HepG2 (cell line): ENCODE measurements at regions not wholly inside any gene's neighbourhood (a gene's known extent, or its start where the extent isn't known, plus 50 kb on each side); places are given as distances from the start of the nearest gene placed in this dataset.

Experiments
- ATAC-seq: fragments of 200-7000 bp; cut with Tn5 transposase; 3 replicates; pipeline ENCODE4 v1.9.1; 2020; ENCODE audit warnings: mild to moderate bottlenecking, moderate library complexity
- BruUV-seq: library from RNA; stranded (reverse); fragments of 400-500 nt; replicated peaks from 2 replicates; lab custom pipeline; 2021; lab: Mats Ljungman, UMichigan
- CTCF ChIA-PET: fragments of 300-600 bp; formaldehyde crosslinking; extraction: SDS; loops from one replicate; lab custom pipeline; 2021; ENCODE audit warnings: low total read pairs, inconsistent platforms, low intra/inter-chr PET ratio; lab: Yijun Ruan, JAX
- POLR2A ChIA-PET: fragments of 350-600 bp; sonication (Branson Sonifier 250); formaldehyde crosslinking; loops from one replicate; lab custom pipeline; 2020; ENCODE audit warnings: antibody characterized with exemption, inconsistent platforms; lab: Yijun Ruan, JAX
- DNase-seq: peaks from one replicate; pipeline ENCODE4 v3.0.0-alpha.2; 2015; ENCODE audit warnings: low spot score
- FAIRE-seq: peaks from 3 replicates; lab custom pipeline; 2011; peaks lifted over from hg19 to GRCh38; lab: Jason Lieb, UNC
- H2AFZ ChIP-seq: one replicate; pipeline ENCODE4 v1.6.1; 2011; ENCODE audit warnings: low read length, inconsistent platforms
- H3K27ac ChIP-seq: fragments of 300-600 bp; 3 replicates; pipeline ENCODE4 v1.8.0; 2011; ENCODE audit warnings: mixed run types, mild to moderate bottlenecking, mixed read lengths, low read length, inconsistent platforms; ENCODE audit not compliant: insufficient read depth; ENCODE audit errors: extremely low read length
- H3K27me3 ChIP-seq, 2 experiments: fragments of 200-600 bp in 1 of 2; 2 replicates in 1 of 2; 3 replicates in 1 of 2; pipeline versions ENCODE4 v1.6.0 to v1.8.0; 2011; ENCODE audit warnings: low read length in 2 of 2, mild to moderate bottlenecking in 2 of 2, moderate library complexity in 2 of 2, inconsistent platforms in 1 of 2; ENCODE audit not compliant: insufficient read depth in 2 of 2, control insufficient read depth in 1 of 2
- H3K36me3 ChIP-seq, 2 experiments: fragments of 200-600 bp in 1 of 2; replicated peaks in 1 of 2; 2 replicates in 1 of 2; 3 replicates in 1 of 2; pipeline versions ENCODE4 v1.5.1 to v1.8.0; 2011; ENCODE audit warnings: low read length in 2 of 2, inconsistent platforms in 1 of 2; ENCODE audit not compliant: insufficient read depth in 2 of 2, control insufficient read depth in 1 of 2
- H3K4me1 ChIP-seq: 2 replicates; pipeline ENCODE4 v1.5.1; 2012; ENCODE audit warnings: low read length, inconsistent platforms; ENCODE audit not compliant: insufficient read depth
- H3K4me2 ChIP-seq: 2 replicates; pipeline ENCODE4 v1.6.0; 2011; ENCODE audit warnings: low read depth, low read length, inconsistent platforms
- H3K4me3 ChIP-seq, 3 experiments: fragments of 200-600 bp in 1 of 3; sonication (generic), shearing (Covaris generic) in 1 of 3; replicated peaks in 1 of 3; 2 replicates each; pipeline ENCODE4 v1.5.1; 2011 to 2016; ENCODE audit warnings: low read length in 3 of 3, inconsistent platforms in 2 of 3, low read depth in 2 of 3, mild to moderate bottlenecking in 2 of 3, control low read depth in 1 of 3, mixed read lengths in 1 of 3; ENCODE audit not compliant: insufficient read depth in 1 of 3
- H3K79me2 ChIP-seq: one replicate; pipeline ENCODE4 v1.6.1; 2011; ENCODE audit warnings: low read length, inconsistent platforms; ENCODE audit not compliant: insufficient read depth
- H3K9ac ChIP-seq: 2 replicates; pipeline ENCODE4 v1.6.0; 2011; ENCODE audit warnings: mild to moderate bottlenecking, low read depth, low read length, inconsistent platforms; ENCODE audit not compliant: insufficient read depth
- H3K9me3 ChIP-seq: 2 replicates; pipeline ENCODE4 v1.5.1; 2012; ENCODE audit warnings: mild to moderate bottlenecking, low read length
- H4K20me1 ChIP-seq: 2 replicates; pipeline ENCODE4 v1.6.0; 2011; ENCODE audit warnings: inconsistent platforms, mild to moderate bottlenecking, low read length, moderate library complexity; ENCODE audit not compliant: insufficient read depth
- ATF2 ChIP-seq: sonication (generic); formaldehyde crosslinking; IDR thresholded peaks from 2 replicates; pipeline ENCODE4 v1.4.0; 2020; ENCODE audit warnings: missing genetic modification reagents
- EHMT2 ChIP-seq: fragments of 200-600 bp; sonication (generic); IDR thresholded peaks from 2 replicates; pipeline ENCODE4 v1.7.0; 2017; ENCODE audit warnings: antibody characterized with exemption, low read depth, low read length, borderline replicate concordance
- FOXP1 ChIP-seq, 2 experiments: fragments of 450-650 bp in 1 of 2; IDR thresholded peaks; 2 replicates each; pipeline ENCODE4 v1.6.1; 2017 to 2018; ENCODE audit warnings: antibody characterized with exemption in 1 of 2
- HBP1 ChIP-seq: IDR thresholded peaks from 2 replicates; pipeline ENCODE4 v1.6.1; 2016; ENCODE audit warnings: low read depth, control low read depth
- HHEX ChIP-seq: IDR thresholded peaks from 2 replicates; pipeline ENCODE4 v1.6.1; 2016; ENCODE audit warnings: control low read depth
- HMGXB4 ChIP-seq, 2 experiments: sonication (generic) in 1 of 2; formaldehyde crosslinking in 1 of 2; IDR thresholded peaks; 2 replicates each; pipeline versions ENCODE4 v1.4.0 to v1.6.1; 2018 to 2020; ENCODE audit warnings: missing genetic modification reagents in 2 of 2, borderline replicate concordance in 1 of 2, low read depth in 1 of 2, mild to moderate bottlenecking in 1 of 2, missing biosample characterization in 1 of 2
- KLF6 ChIP-seq: IDR thresholded peaks from 2 replicates; pipeline ENCODE4 v1.8.0; 2016; ENCODE audit warnings: missing biosample characterization, missing genetic modification reagents
- MAFK ChIP-seq, 2 experiments: IDR thresholded peaks in 1 of 2; conservative IDR thresholded peaks in 1 of 2; 2 replicates each; pipeline ENCODE4 v1.6.1; 2011; ENCODE audit warnings: improper control_type of control experiment in 2 of 2, low read length in 2 of 2
- MIER3 ChIP-seq: IDR thresholded peaks from 2 replicates; pipeline ENCODE4 v1.6.1; 2016; ENCODE audit warnings: missing compliant biosample characterization, borderline replicate concordance
- NFKBIZ ChIP-seq: IDR thresholded peaks from 2 replicates; pipeline ENCODE4 v1.6.1; 2018; ENCODE audit warnings: missing genetic modification reagents, missing compliant biosample characterization
- TSC22D2 ChIP-seq: sonication (generic); formaldehyde crosslinking; IDR thresholded peaks from 2 replicates; pipeline ENCODE4 v1.5.1; 2020; ENCODE audit warnings: missing genetic modification reagents, mild to moderate bottlenecking, borderline replicate concordance
- ZBTB33 ChIP-seq: sonication (generic); formaldehyde crosslinking; IDR thresholded peaks from 2 replicates; pipeline ENCODE4 v1.4.0; 2020; ENCODE audit warnings: missing genetic modification reagents
- ZMYM3 ChIP-seq: sonication (generic); formaldehyde crosslinking; IDR thresholded peaks from 2 replicates; pipeline ENCODE4 v1.5.1; 2020; ENCODE audit warnings: mild to moderate bottlenecking, missing genetic modification reagents
- ZNF460 ChIP-seq: sonication (generic); formaldehyde crosslinking; IDR thresholded peaks from 2 replicates; pipeline ENCODE4 v1.5.1; 2020; ENCODE audit warnings: missing genetic modification reagents, mild to moderate bottlenecking, borderline replicate concordance
- ZNF547 ChIP-seq: sonication (generic); formaldehyde crosslinking; IDR thresholded peaks from 2 replicates; pipeline ENCODE4 v1.5.1; 2020; ENCODE audit warnings: mild to moderate bottlenecking, missing genetic modification reagents
- ZNF552 ChIP-seq: sonication (generic); formaldehyde crosslinking; IDR thresholded peaks from 2 replicates; pipeline ENCODE4 v1.9.0; 2022; ENCODE audit warnings: missing genetic modification reagents, mild to moderate bottlenecking, borderline replicate concordance
- WGBS: methylation state at CpG from one replicate; pipeline ENCODE4 v1.1.6; 2017; ENCODE audit warnings: low lambda C conversion rate; 5-methylcytosine and 5-hydroxymethylcytosine counted together
- in situ Hi-C: cut with HindIII; loops from 2 replicates; pipeline ENCODE4 v1.10.0; 2017; ENCODE audit warnings: low pct_unique_long_range_greater_than_20kb; ENCODE audit not compliant: extremely low pct_ligation_motif_present
- intact Hi-C: fragments of 100-400 bp; cut with micrococcal nuclease; formaldehyde crosslinking; loops from one replicate; pipeline ENCODE4 v1.10.0; 2022; ENCODE audit not compliant: unreplicated experiment

- TF ChIP-seq ATF2 = no peak
- no peak for TF ChIP-seq HMGXB4 (CRISPR knock-in tag; IDR thresholded peaks at IDR 0.05; ENCODE audit: borderline replicate concordance in 1 of 2, low read depth in 1 of 2)
- no peak for TF ChIP-seq MAFK (conservative IDR thresholded peaks at IDR 0.05 in 1 of 2, IDR thresholded peaks at IDR 0.05 in 1 of 2; ENCODE audit: low read length in 2 of 2)
- TF ChIP-seq HHEX = no peak
- no peak for TF ChIP-seq HBP1
- no peak for TF ChIP-seq ZMYM3 (CRISPR knock-in tag)
These were observed 96.3 kb downstream of the NHLRC3 start (continued) for GRCh38 chr13:39134574-39134973.

GRCh38 chr13:39144391-39144790 lies 106.1 kb downstream of the NHLRC3 start:
- no peaks in the 10 kb centered on the region for H3K79me2 ChIP-seq
- FAIRE-seq (no peak), DNase-seq (no peak), ATAC-seq (no peak)
- CTCF ChIA-PET = no interaction called here
- no peak overlapping the region for H3K4me3 ChIP-seq
- no peak overlapping the region for H2AFZ ChIP-seq
- no peaks in the 10 kb centered on the region for H4K20me1 ChIP-seq
- BruUV-seq = no TSS peak
- 7% methylated on average over 2 of the region's 2 CpGs for WGBS
- no peak overlapping the region for H3K4me2 ChIP-seq
- in situ Hi-C loops (no loop called here), intact Hi-C loops (no loop called here)
- H3K9ac ChIP-seq = no peak overlapping the region
- H3K4me1 ChIP-seq = no peaks in the 10 kb centered on the region
- POLR2A ChIA-PET = no interaction called here
- no peaks in the 10 kb centered on the region for H3K27me3 ChIP-seq
- TF ChIP-seq ZNF460 (no peak), FOXP1 (IDR thresholded peaks at IDR 0.05) (no peak), FOXP1 (CRISPR knock-in tag; IDR thresholded peaks at IDR 0.05) (no peak), ZBTB33 (no peak), ZNF552 (CRISPR knock-in tag) (no peak), EHMT2 (no peak), KLF6 (no peak), MIER3 (CRISPR knock-in tag) (no peak), NFKBIZ (no peak), ZNF547 (CRISPR knock-in tag) (no peak), TSC22D2 (CRISPR knock-in tag) (no peak)
- no peak overlapping the region for H3K27ac ChIP-seq
- H3K36me3 ChIP-seq = no peaks in the 10 kb centered on the region
- no peaks in the 10 kb centered on the region for H3K9me3 ChIP-seq
